Loucy (cell line): ENCODE measurements at regions not wholly inside any gene's neighbourhood (a gene's known extent, or its start where the extent isn't known, plus 50 kb on each side); places are given as distances from the start of the nearest gene placed in this dataset.

Experiments
- H2AFZ ChIP-seq: fragments of 200-600 bp; sonication (generic); 2 replicates; pipeline ENCODE4 v1.6.0; 2016; ENCODE audit warnings: antibody characterized with exemption, mild to moderate bottlenecking, low read length, moderate library complexity
- H3F3A ChIP-seq: fragments of 200-600 bp; 2 replicates; pipeline ENCODE4 v1.6.0; 2016; ENCODE audit warnings: antibody characterized with exemption, low read depth, mild to moderate bottlenecking
- H3K27me3 ChIP-seq: fragments of 200-600 bp; sonication (generic); 2 replicates; pipeline ENCODE4 v1.6.1; 2014; ENCODE audit warnings: low read length, mild to moderate bottlenecking; ENCODE audit not compliant: insufficient read depth, poor library complexity, severe bottlenecking
- H3K36me3 ChIP-seq: fragments of 200-600 bp; sonication (generic); 2 replicates; pipeline ENCODE4 v1.6.1; 2016; ENCODE audit warnings: low read length; ENCODE audit not compliant: insufficient read depth
- H3K4me1 ChIP-seq: fragments of 200-600 bp; sonication (generic); 2 replicates; pipeline ENCODE4 v1.5.1; 2014; ENCODE audit warnings: low read length, mild to moderate bottlenecking; ENCODE audit not compliant: insufficient read depth, poor library complexity, severe bottlenecking
- H3K4me2 ChIP-seq: fragments of 200-600 bp; sonication (generic); 2 replicates; pipeline ENCODE4 v1.6.0; 2014; ENCODE audit warnings: antibody characterized with exemption, low read length, low read depth, mild to moderate bottlenecking; ENCODE audit not compliant: poor library complexity, severe bottlenecking
- H3K4me3 ChIP-seq: fragments of 200-600 bp; sonication (generic); 2 replicates; pipeline ENCODE4 v1.5.1; 2014; ENCODE audit warnings: low read length, mild to moderate bottlenecking, mixed read lengths; ENCODE audit not compliant: poor library complexity, severe bottlenecking
- H3K79me2 ChIP-seq: fragments of 200-600 bp; sonication (generic); 2 replicates; pipeline ENCODE4 v1.6.1; 2014; ENCODE audit warnings: low read length; ENCODE audit not compliant: insufficient read depth
- H3K9ac ChIP-seq: fragments of 200-600 bp; sonication (generic); 2 replicates; pipeline ENCODE4 v1.6.0; 2014; ENCODE audit warnings: mild to moderate bottlenecking, low read depth, low read length, moderate library complexity; ENCODE audit not compliant: poor library complexity, severe bottlenecking
- H3K9me2 ChIP-seq: fragments of 200-600 bp; sonication (generic); replicated peaks from 2 replicates; pipeline ENCODE4 v1.6.1; 2016; ENCODE audit warnings: low read depth, low read length, mixed read lengths
- H3K9me3 ChIP-seq: fragments of 200-600 bp; sonication (generic); 2 replicates; pipeline ENCODE4 v1.6.1; 2014; ENCODE audit warnings: mild to moderate bottlenecking, antibody characterized with exemption, low read length, low read depth; ENCODE audit not compliant: insufficient read depth
- H4K20me1 ChIP-seq: fragments of 200-600 bp; sonication (generic); 2 replicates; pipeline ENCODE4 v1.6.0; 2014; ENCODE audit warnings: antibody characterized with exemption, low read length, mild to moderate bottlenecking; ENCODE audit not compliant: insufficient read depth, poor library complexity, severe bottlenecking
- EZH2phosphoT487 ChIP-seq: fragments of 200-600 bp; IDR thresholded peaks from 2 replicates; pipeline ENCODE4 v1.6.1; 2018; ENCODE audit warnings: antibody characterized with exemption, mild to moderate bottlenecking, moderate library complexity, borderline replicate concordance
- TF ChIP-seq, protein P1 (sequence below): fragments of 200-600 bp; sonication (generic); conservative IDR thresholded peaks from 2 replicates; pipeline ENCODE4 v1.5.1; 2014; ENCODE audit warnings: mild to moderate bottlenecking, antibody characterized with exemption, low read length

DNA sequence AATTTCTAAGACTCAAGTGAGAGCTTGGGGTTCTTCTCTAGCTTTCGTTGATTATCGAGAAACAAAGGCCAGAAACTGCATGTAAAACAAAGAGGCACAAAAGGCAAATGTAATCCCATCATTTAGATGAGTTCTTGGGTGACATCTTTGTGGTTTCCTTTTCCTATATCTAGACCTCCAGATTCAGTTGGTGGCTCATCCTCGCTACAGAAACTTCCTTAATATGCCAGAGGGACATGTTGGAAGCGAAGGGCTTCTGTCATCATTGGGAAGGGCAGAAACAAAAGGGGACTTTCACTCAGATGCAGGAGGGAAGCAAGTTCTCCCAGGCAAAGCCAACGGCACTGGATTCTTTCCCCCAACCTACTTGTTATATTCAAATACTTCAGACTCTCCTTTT is 150.6 kb upstream of the ZFHX3 start:
- Histone ChIP-seq H3K79me2 (no peaks in the 10 kb centered on the region), H3K27me3 (no peaks in the 10 kb centered on the region), H3K4me2 (no peak overlapping the region), H4K20me1 (no peaks in the 10 kb centered on the region), H3K36me3 (no peaks in the 10 kb centered on the region), H3K9me3 (no peaks in the 10 kb centered on the region), H3K4me3 (no peak overlapping the region), H3F3A (no peaks in the 10 kb centered on the region), H3K9ac (no peak overlapping the region), H3K9me2 (no peaks in the 10 kb centered on the region), H2AFZ (no peak overlapping the region), H3K4me1 (peaks cover 22% of the 10 kb centered on the region)
- TF ChIP-seq, protein P1, sequence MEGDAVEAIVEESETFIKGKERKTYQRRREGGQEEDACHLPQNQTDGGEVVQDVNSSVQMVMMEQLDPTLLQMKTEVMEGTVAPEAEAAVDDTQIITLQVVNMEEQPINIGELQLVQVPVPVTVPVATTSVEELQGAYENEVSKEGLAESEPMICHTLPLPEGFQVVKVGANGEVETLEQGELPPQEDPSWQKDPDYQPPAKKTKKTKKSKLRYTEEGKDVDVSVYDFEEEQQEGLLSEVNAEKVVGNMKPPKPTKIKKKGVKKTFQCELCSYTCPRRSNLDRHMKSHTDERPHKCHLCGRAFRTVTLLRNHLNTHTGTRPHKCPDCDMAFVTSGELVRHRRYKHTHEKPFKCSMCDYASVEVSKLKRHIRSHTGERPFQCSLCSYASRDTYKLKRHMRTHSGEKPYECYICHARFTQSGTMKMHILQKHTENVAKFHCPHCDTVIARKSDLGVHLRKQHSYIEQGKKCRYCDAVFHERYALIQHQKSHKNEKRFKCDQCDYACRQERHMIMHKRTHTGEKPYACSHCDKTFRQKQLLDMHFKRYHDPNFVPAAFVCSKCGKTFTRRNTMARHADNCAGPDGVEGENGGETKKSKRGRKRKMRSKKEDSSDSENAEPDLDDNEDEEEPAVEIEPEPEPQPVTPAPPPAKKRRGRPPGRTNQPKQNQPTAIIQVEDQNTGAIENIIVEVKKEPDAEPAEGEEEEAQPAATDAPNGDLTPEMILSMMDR = no peak
- no peak for TF ChIP-seq EZH2phosphoT487

DNA sequence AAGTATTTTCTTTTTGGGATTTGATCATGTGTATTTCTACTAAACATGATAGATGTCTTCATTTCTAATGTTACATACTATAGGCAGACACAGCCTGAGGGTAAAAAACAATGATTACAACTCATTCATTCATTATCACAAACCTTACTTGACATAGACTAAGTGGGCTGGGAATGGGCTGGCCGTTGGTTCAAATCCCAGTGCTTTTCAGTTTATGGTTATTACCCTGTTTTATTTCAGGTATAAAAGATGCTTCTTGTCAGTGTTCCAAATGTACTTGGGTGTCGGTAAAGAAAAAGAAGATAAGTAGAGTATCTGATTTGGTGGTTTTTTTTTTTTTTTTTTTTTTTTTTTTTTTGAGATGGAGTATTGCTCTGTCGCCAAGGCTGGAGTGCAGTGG is 149.7 kb upstream of the ZFHX3 start:
- H3K4me3 ChIP-seq = no peak overlapping the region
- TF ChIP-seq, protein P1 = no peak
- no peak for TF ChIP-seq EZH2phosphoT487
- no peaks in the 10 kb centered on the region for H3K9me2 ChIP-seq
- no peak overlapping the region for H3K4me2 ChIP-seq
- peaks cover 22% of the 10 kb centered on the region for H3K4me1 ChIP-seq
- H3K9me3 ChIP-seq = no peaks in the 10 kb centered on the region
- no peaks in the 10 kb centered on the region for H3F3A ChIP-seq
- H3K9ac ChIP-seq = no peak overlapping the region
- H3K36me3 ChIP-seq = no peaks in the 10 kb centered on the region
- H4K20me1 ChIP-seq = no peaks in the 10 kb centered on the region
- no peak overlapping the region for H2AFZ ChIP-seq
- H3K27me3 ChIP-seq = no peaks in the 10 kb centered on the region
- no peaks in the 10 kb centered on the region for H3K79me2 ChIP-seq

DNA sequence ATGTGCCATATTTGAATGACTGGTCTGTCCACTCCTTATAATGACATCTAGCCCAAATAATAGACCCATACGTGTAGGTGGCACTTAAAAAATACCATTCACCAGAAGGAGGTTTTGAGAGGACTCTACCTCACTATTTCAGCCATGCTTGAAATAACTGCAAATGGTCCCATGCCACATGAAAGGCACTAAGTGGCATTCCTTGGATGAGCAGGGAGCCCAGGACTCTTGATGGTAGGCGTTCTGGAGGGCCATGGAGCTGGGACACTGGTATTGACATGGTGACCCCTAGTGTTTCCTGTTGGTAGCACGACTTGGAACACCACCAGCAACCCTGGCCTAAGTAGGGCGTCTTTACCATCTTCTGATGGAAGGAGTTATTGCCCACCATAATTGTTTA is 148.7 kb upstream of the ZFHX3 start:
- H3K36me3 ChIP-seq = no peaks in the 10 kb centered on the region
- TF ChIP-seq, protein P1 = peak; percentile 84
- no peak for TF ChIP-seq EZH2phosphoT487
- no peaks in the 10 kb centered on the region for H3K9me2 ChIP-seq
- peaks cover 22% of the 10 kb centered on the region for H3K4me1 ChIP-seq
- no peaks in the 10 kb centered on the region for H3F3A ChIP-seq
- no peak overlapping the region for H2AFZ ChIP-seq
- H4K20me1 ChIP-seq = no peaks in the 10 kb centered on the region
- H3K4me3 ChIP-seq = no peak overlapping the region
- no peaks in the 10 kb centered on the region for H3K27me3 ChIP-seq
- no peaks in the 10 kb centered on the region for H3K9me3 ChIP-seq
- H3K9ac ChIP-seq = no peak overlapping the region
- H3K4me2 ChIP-seq = no peak overlapping the region
- no peaks in the 10 kb centered on the region for H3K79me2 ChIP-seq
